Large intestine (tissue), 3 donors: ENCODE measurements at regions not wholly inside any gene's neighbourhood (a gene's known extent, or its start where the extent isn't known, plus 50 kb on each side); places are given as distances from the start of the nearest gene placed in this dataset.
A peak's percentile ranks its signal among the peaks of the same experiment; 100 is the strongest.

Experiments
- DNase-seq, 2 donors: peaks; one replicate each; pipeline versions ENCODE4 v3.0.0 to v3.0.0-alpha.2; 2013
- H3K27ac ChIP-seq: one replicate; pipeline ENCODE4 v1.5.1; 2013; ENCODE audit warnings: low read length
- H3K27me3 ChIP-seq: 2 replicates; pipeline ENCODE4 v1.6.1; 2013; ENCODE audit warnings: low read length; ENCODE audit not compliant: control insufficient read depth, insufficient read depth
- H3K36me3 ChIP-seq: 2 replicates; pipeline ENCODE4 v1.6.1; 2013; ENCODE audit warnings: low read length; ENCODE audit not compliant: control insufficient read depth, insufficient read depth
- H3K4me1 ChIP-seq: one replicate; pipeline ENCODE4 v1.6.1; 2013; ENCODE audit warnings: low read length; ENCODE audit not compliant: control insufficient read depth, insufficient read depth
- H3K4me3 ChIP-seq: one replicate; pipeline ENCODE4 v1.5.1; 2013; ENCODE audit warnings: low read length
- H3K9me3 ChIP-seq: one replicate; pipeline ENCODE4 v1.6.1; 2013; ENCODE audit warnings: mild to moderate bottlenecking, low read depth, low read length, moderate library complexity; ENCODE audit not compliant: control insufficient read depth
- WGBS: methylation state at CpG from one replicate; pipeline ENCODE4 v1.1.5; 2013; ENCODE audit warnings: low lambda C conversion rate; ENCODE audit not compliant: insufficient coverage; 5-methylcytosine and 5-hydroxymethylcytosine counted together

DNA sequence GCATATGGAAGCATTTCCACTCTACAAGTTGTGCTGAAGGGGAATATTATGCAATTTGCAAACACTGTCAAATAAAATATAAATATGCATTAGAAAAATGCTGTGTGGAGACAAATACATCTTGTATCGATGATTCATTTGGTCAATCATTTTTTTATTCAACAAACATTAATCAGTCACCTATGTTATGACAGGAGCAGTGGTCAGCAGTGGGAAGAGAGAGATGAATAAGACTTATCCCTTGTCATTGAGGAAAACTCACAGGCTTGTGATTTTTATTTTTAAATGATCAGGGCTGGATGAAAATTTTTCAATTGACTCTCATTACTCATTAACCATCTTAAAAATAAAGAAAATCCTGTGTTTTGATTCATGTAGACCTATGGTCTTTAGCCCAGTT lies 574.1 kb downstream of the ACTL7B start:
- no CpG with 5 or more reads among the region's 1 CpG for WGBS
- H3K27me3 ChIP-seq, result no peaks in the 10 kb centered on the region
- no peaks in the 10 kb centered on the region for H3K4me1 ChIP-seq
- H3K9me3 ChIP-seq, result no peaks in the 10 kb centered on the region
- no peak overlapping the region for H3K27ac ChIP-seq
- H3K4me3 ChIP-seq, result no peak overlapping the region
- no peak for DNase-seq
- no peaks in the 10 kb centered on the region for H3K36me3 ChIP-seq

DNA sequence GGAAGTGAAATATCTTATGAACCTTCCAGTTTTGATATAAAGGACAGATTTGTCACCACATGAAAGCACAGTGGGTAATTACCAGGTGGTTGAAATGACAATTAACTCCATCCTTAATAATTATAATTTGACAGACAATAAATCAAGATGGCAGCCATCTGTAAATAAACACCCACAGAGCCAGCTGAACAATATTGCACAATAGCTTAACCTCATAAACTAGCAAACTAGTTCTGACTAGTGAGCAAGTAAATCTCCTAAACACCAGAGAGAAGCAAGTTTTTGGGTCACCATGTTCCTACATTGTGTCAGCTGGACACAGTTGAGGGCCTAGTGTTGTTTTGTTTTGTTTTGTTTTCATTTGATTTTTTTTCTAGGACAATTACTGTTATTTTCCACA lies 577.4 kb downstream of the ACTL7B start:
- H3K4me1 ChIP-seq, result peaks cover 4% of the 10 kb centered on the region
- H3K4me3 ChIP-seq, result no peak overlapping the region
- no peak for DNase-seq
- no peaks in the 10 kb centered on the region for H3K27me3 ChIP-seq
- no peak overlapping the region for H3K27ac ChIP-seq
- H3K36me3 ChIP-seq, result no peaks in the 10 kb centered on the region
- no peaks in the 10 kb centered on the region for H3K9me3 ChIP-seq

DNA sequence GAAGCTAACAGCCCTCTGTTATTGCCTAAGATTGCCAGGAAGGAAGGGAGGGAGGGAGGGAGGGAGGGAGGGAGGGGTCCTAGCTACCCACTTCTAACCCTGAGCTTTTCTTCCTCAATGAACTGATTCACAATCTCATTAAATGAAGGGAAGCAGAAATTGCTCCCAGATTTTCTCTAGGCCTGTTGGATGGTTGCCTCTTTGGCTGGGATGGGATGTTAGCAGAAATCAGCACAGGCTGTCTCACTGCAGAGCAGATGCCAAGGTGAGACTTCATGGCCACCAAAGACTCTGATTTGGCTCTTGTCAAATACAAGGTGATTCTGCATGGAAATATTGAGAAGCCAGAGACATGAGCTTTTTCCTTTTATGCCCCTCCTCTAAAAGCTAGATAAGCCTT lies 578.6 kb downstream of the ACTL7B start:
- DNase-seq, result no peak
- no peaks in the 10 kb centered on the region for H3K9me3 ChIP-seq
- H3K36me3 ChIP-seq, result no peaks in the 10 kb centered on the region
- H3K27me3 ChIP-seq, result no peaks in the 10 kb centered on the region
- H3K27ac ChIP-seq, result no peak overlapping the region
- peaks cover 11% of the 10 kb centered on the region for H3K4me1 ChIP-seq
- no peak overlapping the region for H3K4me3 ChIP-seq

DNA sequence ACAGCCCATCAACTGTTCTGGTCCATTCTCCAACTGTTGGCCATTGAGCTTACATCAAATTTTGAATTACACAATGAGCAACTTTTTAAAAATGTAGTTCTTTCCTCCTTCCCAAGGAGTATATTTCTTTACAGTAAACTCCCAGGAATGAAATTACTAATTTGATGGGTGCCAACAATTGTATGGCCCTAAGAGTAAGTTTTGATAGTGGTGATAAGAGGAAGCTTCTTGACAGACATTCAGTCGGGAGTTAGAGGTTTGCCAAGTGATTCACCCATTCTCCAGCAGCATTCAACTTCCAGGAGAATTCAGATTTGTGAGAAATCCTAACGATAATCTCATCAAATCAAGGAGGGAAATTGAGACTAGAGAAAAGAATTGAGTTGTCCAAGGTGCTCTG lies 579.9 kb downstream of the ACTL7B start:
- WGBS, result 100% methylated on average over 1 of the region's 2 CpGs
- H3K36me3 ChIP-seq, result no peaks in the 10 kb centered on the region
- no peak overlapping the region for H3K4me3 ChIP-seq
- H3K9me3 ChIP-seq, result no peaks in the 10 kb centered on the region
- no peak for DNase-seq
- H3K27me3 ChIP-seq, result no peaks in the 10 kb centered on the region
- H3K4me1 ChIP-seq, result peaks cover 22% of the 10 kb centered on the region
- no peak overlapping the region for H3K27ac ChIP-seq

DNA sequence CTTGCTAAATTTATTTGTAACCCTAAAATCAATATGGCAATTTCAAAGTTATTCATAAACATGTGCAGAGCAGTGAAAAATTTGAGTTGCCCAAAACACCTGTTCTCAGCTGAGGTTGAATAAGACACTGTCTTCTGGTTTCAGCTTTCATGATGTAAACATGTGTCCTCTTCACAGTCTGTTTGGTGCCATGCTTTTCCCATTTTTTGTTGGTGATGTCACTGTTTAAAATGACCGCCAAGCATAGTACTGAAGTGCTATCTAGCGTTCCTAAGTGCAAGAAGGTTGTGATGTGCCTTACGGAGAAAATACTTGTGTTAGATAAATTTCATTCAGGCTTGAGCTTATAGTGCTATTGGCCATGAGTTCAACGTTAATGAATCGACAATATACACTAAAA lies 580.8 kb downstream of the ACTL7B start:
- no peak for DNase-seq
- Histone ChIP-seq H3K27ac (no peak overlapping the region), H3K4me3 (no peak overlapping the region), H3K36me3 (no peaks in the 10 kb centered on the region), H3K4me1 (peaks cover 30% of the 10 kb centered on the region), H3K27me3 (no peaks in the 10 kb centered on the region), H3K9me3 (no peaks in the 10 kb centered on the region)
- WGBS, result no CpG with 5 or more reads among the region's 5 CpGs

DNA sequence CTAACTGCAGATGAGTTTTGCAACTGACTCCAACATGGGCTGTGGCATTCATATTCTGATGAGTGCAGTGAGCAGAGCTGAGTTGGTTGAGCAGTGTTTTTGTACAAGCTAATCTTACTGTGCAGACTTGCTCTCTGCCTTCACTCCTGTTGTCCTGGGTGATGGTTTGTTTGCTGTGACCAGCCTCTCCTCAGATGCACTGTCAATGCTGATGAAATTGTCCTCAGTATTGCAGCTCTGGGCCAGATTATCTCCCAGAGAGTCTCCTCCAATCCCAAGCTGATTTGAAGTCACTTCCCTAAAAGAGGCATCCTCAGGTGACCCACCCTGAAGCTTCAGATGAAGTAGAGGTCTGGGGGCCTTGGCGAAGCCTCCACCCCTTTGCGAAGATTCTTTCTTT lies 581.8 kb downstream of the ACTL7B start:
- no peaks in the 10 kb centered on the region for H3K27me3 ChIP-seq
- no peak for DNase-seq
- peaks cover 37% of the 10 kb centered on the region for H3K4me1 ChIP-seq
- H3K4me3 ChIP-seq, result no peak overlapping the region
- H3K9me3 ChIP-seq, result no peaks in the 10 kb centered on the region
- WGBS, result no CpG with 5 or more reads among the region's 2 CpGs
- no peaks in the 10 kb centered on the region for H3K36me3 ChIP-seq
- no peak overlapping the region for H3K27ac ChIP-seq

DNA sequence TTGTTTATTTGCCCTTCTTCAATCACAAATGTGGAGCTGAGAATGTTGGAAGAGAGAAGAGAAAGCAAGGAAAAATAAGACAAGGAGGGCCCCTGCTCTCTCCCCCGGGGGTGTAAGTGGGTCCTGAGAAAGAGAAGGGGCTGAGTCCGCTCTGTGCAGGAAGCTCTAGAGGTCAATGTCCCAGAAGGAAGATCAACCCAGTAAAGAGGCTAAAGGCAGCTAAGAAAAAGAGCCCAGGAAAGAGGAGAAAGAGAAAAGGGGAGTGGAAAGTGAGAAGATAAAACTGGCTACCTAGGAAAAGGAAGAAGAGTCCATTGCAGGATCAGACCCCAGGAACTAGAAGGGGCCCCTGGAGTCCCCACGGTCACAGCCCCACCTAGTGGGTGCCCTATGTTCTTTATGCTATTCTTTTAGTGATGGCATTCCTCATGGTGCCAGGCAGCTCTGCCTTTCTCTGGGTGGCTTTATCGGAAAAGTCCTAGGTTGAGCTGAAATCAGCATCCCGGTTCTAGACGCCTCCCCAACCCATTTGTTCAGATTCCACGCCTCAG lies 583.4 kb downstream of the ACTL7B start:
- DNase-seq, result peak in 1 of 2 donors; percentile 54
- peak overlapping the region; percentile 85 for H3K27ac ChIP-seq

DNA sequence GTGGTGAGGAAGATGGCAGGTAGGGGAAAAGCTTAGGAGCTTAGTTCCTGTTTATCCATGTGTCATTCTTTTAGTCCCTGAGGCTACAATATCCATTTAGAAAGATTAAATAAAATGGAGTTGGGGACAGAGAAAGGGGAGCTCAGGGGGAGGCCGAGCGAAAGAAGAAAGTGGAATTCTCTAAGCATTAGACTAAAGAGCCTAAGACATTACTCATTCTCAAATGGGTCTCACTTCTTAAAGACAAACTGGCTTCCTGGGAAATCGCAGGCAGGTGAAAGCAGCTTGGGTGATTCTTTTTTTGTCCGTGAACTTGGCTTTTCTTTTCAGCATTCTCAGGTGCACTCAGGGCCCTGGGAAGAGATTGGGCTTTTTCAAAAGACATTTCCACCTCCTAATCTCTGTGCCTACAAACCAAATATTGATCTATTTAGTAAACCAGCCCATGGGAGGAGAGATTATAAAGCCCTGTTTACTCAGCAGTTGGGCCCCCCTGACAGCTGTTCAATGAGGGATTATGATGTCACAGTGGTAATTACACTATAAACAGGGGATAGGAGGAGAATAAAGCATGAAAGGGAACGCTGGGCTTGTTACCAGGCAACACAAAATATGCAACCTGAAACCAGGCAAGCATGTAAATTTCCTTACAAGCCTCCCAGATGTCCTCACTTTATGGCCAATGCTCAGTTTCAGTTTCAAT lies 584.0 kb downstream of the ACTL7B start:
- H3K27ac ChIP-seq, result peak overlapping the region; percentile 85
- peak overlapping the region; percentile 23 for H3K4me3 ChIP-seq
- no peaks in the 10 kb centered on the region for H3K9me3 ChIP-seq
- H3K36me3 ChIP-seq, result no peaks in the 10 kb centered on the region
- peaks cover 37% of the 10 kb centered on the region for H3K4me1 ChIP-seq
- peak; percentile 87 to 95 for DNase-seq
- WGBS, result no CpG with 5 or more reads among the region's 5 CpGs
- H3K27me3 ChIP-seq, result no peaks in the 10 kb centered on the region

More for the DNA sequence above, 583.4 kb downstream of the ACTL7B start:
- H3K27me3 ChIP-seq, result no peaks in the 10 kb centered on the region
- H3K4me3 ChIP-seq, result peak overlapping the region; percentile 23
- H3K4me1 ChIP-seq, result peaks cover 37% of the 10 kb centered on the region
- 43% methylated on average over 1 of the region's 7 CpGs for WGBS
- H3K9me3 ChIP-seq, result no peaks in the 10 kb centered on the region
- H3K36me3 ChIP-seq, result no peaks in the 10 kb centered on the region

DNA sequence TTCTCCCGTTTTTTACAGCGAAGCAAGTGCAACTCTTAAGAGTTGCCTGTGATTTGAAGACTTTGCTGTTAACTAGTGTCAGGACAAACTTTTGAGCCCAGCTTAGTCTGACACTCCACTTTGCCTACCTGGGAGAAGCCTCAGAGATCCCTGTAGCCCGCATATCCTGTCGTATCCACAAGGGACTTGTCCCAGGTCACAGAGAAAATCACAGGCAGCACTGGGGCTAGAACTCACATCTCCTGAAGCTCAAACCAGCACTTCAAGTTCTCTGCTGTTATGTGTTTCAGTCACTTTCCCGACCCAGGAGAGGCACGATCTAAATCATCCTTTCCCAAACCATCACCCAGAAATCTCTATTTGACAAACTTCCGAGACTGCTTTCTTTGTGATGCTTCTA lies 584.5 kb downstream of the ACTL7B start:
- no peak for DNase-seq
- Histone ChIP-seq H3K36me3 (no peaks in the 10 kb centered on the region), H3K4me1 (peaks cover 37% of the 10 kb centered on the region), H3K27me3 (no peaks in the 10 kb centered on the region), H3K9me3 (no peaks in the 10 kb centered on the region), H3K27ac (peak overlapping the region; percentile 85), H3K4me3 (no peak overlapping the region)
- WGBS, result no CpG with 5 or more reads among the region's 7 CpGs

DNA sequence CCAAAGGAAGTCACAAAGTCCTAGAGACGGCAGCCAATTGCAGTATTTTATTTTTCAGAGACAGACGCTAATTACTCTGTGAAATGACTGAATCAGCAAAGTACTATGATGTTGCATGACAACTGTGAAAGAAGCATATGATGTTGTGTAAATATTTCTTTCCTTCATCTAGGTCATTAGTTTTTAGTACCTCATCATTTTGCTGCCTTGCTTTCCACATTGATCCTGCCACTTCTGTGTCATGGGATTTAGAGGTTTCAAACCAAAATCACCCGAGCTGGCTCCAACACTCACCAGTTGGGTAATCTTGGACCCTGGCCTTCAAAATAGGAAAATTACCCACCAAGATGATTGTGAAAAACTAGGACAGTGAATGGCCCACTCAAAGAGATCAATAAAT lies 585.2 kb downstream of the ACTL7B start:
- no peaks in the 10 kb centered on the region for H3K36me3 ChIP-seq
- WGBS, result 0% methylated on average over 1 of the region's 3 CpGs
- no peaks in the 10 kb centered on the region for H3K27me3 ChIP-seq
- no peaks in the 10 kb centered on the region for H3K9me3 ChIP-seq
- DNase-seq, result peak in 1 of 2 donors; percentile 87
- H3K4me1 ChIP-seq, result peaks cover 37% of the 10 kb centered on the region
- no peak overlapping the region for H3K4me3 ChIP-seq
- H3K27ac ChIP-seq, result peak overlapping the region; percentile 85

DNA sequence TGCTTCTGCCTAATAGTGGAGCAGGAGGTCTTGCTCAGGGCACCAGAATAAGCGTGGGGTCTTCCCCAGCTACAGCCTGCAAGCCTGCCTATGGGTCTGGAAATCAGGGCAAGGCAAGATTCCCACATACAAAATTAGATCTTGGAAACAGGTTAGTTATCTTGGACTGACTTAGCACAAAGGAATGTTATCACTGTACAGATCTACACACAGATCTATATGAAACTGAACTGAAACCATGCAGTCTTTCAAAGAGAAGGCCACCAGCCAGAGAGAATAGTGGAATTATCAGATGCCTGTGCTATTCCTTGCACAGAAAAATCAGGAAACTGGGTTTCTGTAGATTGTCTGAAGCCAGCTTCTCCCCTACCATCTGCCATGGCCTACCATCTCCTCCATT lies 585.7 kb downstream of the ACTL7B start:
- peak overlapping the region; percentile 69 for H3K27ac ChIP-seq
- no peaks in the 10 kb centered on the region for H3K36me3 ChIP-seq
- H3K9me3 ChIP-seq, result no peaks in the 10 kb centered on the region
- no CpG with 5 or more reads among the region's 1 CpG for WGBS
- no peak for DNase-seq
- no peak overlapping the region for H3K4me3 ChIP-seq
- peaks cover 37% of the 10 kb centered on the region for H3K4me1 ChIP-seq
- no peaks in the 10 kb centered on the region for H3K27me3 ChIP-seq
